ENCODE measurements at regions not wholly inside any gene's neighbourhood (a gene's known extent, or its start where the extent isn't known, plus 50 kb on each side); places are given as distances from the start of the nearest gene placed in this dataset.
"Not testable (repeated sequence)": the region's sequence is repeated elsewhere in the genome, so short reads cannot be mapped to it uniquely, and the experiment has no call there.

DNA sequence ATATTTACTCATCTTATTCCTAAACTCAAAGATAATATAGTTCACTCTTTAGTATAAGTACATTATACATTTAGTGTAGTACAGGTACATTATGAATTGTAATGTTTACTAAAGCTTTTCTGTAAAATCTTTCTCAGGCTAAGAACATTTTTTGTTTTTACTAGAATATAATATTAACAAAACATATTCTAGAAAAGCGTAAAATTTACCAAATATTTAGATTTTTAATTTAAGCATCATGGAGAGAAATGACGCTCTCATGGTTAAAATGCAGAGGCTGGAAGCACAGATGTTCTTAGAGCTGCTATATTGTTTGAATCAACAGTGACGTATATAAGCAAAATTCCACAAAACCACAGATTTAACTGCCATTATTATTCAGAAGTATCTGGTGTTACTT lies 54.7 kb upstream of the NBPF15 start:
- DNase-seq, result not testable (repeated sequence)

DNA sequence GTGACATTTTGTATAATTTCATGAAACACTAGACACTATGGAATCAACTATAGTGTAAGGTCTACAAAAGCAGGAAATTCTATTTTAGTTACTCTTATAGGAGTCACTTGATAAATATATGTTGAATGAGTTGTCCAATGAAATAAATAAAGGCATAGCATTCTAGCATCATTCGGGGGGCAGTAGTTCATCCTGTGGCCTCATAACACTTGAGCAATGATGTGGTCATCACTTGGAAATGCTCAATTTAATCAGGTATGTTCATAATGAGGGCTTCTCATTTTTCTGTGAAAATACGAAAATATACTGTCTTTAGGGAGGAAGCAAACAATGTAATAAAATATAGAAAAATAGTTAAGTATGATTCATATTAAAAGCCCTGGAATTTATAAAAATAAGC lies 55.4 kb upstream of the NBPF15 start:
- DNase-seq, result not testable (repeated sequence)

DNA sequence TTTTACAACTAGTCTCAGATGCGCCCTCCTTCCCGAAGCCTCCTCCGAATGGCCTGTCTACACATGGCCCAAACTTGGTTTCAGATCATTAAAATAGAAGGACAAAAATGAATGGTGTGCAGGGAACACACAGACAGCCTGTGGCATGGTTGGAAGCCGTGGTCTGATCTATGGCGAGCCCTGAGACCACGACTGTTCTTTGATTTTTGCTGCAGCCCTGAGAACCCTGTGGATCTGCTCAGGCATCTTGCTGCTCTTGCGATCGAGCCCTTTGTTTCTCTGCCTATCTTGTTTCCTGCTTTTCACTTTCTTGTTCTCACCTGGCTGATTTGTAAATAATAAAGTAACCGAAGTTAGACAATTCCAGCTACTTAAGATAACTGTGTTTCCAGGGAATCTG lies 57.0 kb upstream of the NBPF15 start:
- DNase-seq, result not testable (repeated sequence)

DNA sequence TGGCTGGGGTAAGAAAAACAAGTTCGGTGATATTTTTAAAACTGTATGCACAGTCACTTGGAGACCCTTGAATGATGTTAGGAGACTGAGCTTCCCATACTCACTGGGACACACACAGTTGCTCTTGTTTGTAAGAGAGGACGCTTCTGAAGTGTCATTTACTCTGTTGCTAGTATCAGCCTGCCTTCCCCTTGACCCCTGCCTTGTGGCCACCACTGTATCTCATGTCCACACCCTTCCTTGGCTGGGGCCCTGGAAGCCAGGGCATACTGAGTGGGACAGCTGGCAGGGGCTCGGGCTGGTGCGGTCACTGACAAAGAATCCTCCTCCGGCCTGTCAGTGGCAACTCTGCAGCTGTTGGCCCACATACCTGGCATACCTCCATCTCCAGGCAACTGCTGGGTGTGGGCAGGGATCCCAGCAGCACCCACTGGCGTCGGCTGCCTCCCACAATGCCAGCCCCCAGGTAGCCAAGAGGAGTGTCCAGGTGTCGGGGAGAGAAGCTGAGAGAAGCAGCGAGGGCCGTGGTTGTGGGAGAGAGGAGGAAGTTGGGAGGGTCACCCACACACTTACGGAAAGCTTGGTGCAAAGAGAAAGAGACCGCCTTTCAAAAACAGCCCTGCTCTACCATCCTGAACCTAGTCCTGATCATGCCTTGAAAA lies 58.2 kb upstream of the NBPF15 start:
- not testable (repeated sequence) for DNase-seq

DNA sequence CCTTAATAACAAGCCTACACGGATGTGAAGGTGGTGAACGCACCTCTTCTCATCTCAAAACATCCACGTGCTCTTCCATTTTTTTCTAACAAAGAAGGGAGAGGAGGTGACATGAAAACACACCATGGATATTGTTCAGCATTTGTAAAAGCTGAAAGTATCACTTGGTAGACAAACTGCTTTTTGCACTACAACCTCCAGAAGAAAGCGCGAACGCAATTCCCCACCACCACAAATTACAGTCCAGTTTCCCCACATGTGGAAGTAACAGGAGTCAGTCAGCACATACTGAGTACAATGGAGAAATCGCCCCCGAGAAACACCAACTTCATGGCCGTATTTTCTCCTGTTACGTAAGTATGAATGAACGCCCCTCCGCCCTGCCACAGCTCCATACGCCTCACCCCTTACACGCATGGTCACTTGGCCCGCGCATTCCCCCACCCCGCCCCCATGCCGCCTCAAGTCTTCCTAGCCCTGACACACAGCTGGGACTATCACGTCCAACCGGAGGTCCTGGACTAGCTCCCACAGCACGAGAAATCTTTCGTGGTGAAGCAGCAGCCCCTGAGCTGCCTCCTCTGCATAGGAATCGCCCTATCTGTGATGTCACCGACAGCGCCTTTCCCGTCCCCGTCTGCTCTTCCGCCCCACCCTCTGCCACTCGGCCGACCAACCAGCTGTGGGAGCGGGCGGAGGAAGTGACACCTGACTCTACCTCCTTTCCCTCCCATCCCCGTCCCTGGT lies 62.4 kb upstream of the NBPF15 start:
- DNase-seq, result peak; percentile 6

DNA sequence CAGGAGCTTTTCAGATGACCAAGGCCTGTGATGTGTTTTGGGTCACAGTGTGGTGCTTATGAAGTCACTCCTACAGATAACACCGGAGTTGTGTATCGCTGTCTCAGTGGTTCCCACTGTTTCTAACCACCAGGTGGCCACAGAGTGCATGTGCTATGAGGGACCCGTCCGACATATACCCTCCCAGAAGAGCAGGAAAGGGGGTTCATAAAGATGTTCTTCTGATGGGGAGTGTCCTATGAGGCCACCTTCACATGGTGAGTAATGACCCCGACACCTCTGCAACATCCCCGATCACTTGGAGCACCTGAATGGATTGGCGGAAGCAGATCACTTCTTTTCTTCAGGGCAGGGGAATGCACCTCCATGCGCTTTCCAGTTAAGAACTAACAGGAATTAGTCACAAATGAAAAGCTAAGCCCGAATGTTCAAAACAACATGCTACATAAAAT lies 60.5 kb upstream of the PPIAL4F start:
- not testable (repeated sequence) for DNase-seq

DNA sequence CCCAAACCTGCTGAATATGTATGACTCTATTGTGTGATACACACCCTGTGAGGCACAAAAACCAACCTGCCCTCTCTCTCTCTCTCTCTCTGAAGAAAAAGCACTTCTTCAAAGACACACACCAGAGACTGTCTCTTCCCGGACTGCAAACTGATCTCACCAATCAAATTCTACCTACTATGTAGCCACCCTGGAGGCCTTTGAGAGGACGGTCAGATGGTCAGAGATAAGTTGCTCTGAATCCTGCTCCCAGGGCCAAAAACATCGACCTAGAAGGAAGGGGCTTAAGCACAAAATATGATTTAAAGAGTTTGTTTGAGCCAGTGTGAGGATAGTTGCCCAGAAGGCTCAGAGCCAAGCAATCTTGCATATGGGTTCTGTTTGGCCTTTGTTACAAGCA lies 59.2 kb upstream of the PPIAL4F start:
- not testable (repeated sequence) for DNase-seq

DNA sequence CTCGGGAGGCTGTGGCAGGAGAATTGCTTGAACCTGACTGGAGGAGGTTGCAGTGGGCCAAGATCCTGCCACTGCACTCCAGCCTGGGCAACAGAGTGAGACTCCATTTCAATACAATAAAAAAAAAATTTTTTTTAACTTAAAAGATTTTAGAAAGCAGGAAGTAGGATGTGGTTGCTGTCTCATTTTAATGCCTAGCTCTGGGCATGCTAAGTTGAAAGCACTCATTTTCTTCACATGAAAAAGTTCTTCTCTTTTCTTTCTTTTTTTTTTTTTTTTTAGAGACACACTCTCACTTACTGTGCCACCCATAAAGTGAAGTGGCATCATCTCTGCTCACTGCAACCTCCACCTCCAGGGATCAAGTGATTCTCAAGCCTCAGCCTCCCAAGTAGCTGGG lies 58.4 kb upstream of the PPIAL4F start:
- DNase-seq, result not testable (repeated sequence)

DNA sequence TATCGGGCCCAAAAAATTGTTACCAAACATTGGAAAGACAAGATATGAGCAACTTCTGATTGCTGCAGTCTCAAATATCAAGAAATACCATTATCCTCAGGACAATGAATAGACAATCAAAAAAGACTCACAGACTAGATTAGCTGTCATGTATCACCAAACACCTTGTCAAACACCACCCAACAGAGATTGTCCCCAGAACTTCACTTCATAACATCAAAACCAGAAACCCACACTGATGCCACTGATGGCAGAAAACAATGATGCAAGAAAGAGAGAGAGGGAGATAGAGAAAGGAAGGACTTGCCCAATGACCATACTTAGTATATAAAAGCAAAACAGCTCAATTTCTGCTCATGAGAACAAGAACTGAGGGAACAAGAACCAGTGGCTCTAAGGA lies 56.0 kb upstream of the PPIAL4F start:
- not testable (repeated sequence) for DNase-seq

DNA sequence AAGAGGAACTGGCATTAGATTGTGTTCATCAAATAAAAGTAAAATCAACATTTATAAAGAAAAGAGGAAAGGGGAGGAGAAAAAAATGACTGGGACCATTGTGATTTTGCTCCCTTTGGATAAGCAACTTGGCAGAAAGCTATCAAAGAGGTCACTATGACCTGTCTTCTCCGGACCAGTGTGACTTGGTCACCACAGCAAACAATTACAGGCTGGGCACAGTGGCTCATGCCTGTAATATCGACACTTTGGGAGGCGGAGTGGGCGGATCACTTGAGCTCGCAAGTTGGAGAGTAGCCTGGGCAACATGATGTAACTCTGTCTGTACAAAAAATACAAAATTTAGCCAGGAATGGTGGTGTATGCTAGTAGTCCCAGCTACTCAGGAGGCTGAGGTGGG lies 55.5 kb upstream of the PPIAL4F start:
- not testable (repeated sequence) for DNase-seq

DNA sequence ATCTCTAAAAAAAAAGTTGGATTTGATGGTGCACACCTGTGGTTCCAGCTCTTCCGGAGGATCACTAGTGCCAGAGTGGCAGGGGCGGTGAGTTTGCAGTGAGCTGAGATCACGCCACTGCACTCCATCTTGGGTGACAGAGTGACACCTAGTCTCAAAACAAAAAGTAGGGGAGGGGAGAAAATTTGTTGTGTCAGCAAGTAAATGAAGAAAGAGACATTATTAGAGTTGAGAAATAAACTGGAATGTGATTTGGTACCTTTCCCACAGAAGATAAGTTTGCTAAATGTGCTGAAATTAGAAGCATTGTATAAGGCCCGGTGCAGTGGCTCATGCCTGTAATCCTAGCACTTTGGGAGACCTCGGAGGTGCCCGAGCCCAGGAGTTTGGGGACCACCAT lies 54.0 kb upstream of the PPIAL4F start:
- not testable (repeated sequence) for DNase-seq

DNA sequence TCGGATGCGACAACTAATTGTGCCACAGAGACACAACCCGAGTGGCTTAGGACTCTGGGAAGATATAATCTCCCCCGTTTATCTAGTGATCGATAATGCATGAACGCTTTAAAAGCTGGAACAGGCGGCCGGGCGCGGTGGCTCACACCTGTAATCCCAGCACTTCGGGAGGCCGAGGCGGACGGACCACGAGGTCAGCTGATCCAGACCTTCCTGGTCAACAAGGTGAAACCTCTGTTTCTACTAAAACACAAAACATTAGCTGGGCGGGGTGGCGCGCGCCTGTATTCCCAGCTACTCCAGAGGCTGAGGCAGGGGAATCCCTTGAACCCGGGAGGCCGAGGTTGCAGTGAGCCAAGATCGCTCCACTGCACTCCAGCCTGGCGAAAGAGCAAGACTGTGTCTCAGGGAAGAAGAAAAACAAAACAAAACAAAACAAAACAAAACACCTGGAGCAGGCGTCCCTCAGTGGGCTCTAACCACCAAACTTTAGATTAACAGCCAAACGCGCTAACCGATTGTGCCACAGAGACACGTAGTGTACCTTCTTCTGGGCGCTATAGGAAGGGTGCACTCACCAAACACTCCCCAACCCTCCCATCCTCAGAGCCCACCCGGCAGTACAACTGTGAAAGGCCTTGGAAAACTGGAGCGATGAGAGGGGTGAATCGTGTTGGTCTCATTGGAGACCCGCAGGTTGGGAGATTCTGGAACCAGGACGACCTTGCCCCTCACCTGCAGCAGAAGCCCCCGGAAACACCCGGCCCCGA lies 53.3 kb upstream of the PPIAL4F start:
- not testable (repeated sequence) for DNase-seq

Measured in suppressor macrophage treated with lipopolysaccharide for 4 hours (primary cell).